HG02571 (cell line): ENCODE measurements at regions not wholly inside any gene's neighbourhood (a gene's known extent, or its start where the extent isn't known, plus 50 kb on each side); places are given as distances from the start of the nearest gene placed in this dataset.
"Not testable (repeated sequence)": the region's sequence is repeated elsewhere in the genome, so short reads cannot be mapped to it uniquely, and the experiment has no call there.

Experiments used
- ATAC-seq: cut with Tn5 transposase; IDR thresholded peaks from one replicate; pipeline ENCODE4 v1.9.1; 2021; ENCODE audit warnings: mild to moderate bottlenecking, moderate library complexity; ENCODE audit not compliant: unreplicated experiment

- ATAC-seq: no peak
Observed at GRCh38 chr4:28832444-28832843, 1887.7 kb upstream of the PCDH7 start.

GRCh38 chr4:28834120-28834519 lies 1886.0 kb upstream of the PCDH7 start:
- ATAC-seq: no peak

- no peak for ATAC-seq
Observed at GRCh38 chr4:28835501-28835900, 1884.7 kb upstream of the PCDH7 start.

- no peak for ATAC-seq
Observed at GRCh38 chr4:28842271-28842670, 1877.9 kb upstream of the PCDH7 start.

GRCh38 chr4:28845158-28845557 lies 1875.0 kb upstream of the PCDH7 start:
- ATAC-seq: no peak

GRCh38 chr4:28857028-28857427 lies 1863.1 kb upstream of the PCDH7 start:
- ATAC-seq: not testable (repeated sequence)

- no peak for ATAC-seq
Observed at GRCh38 chr4:28868841-28869240, 1851.3 kb upstream of the PCDH7 start.

GRCh38 chr4:28879178-28879577 lies 1841.0 kb upstream of the PCDH7 start:
- ATAC-seq: no peak

- ATAC-seq: no peak
Observed at GRCh38 chr4:28879900-28880299, 1840.3 kb upstream of the PCDH7 start.

- no peak for ATAC-seq
Observed at GRCh38 chr4:28883211-28883610, 1837.0 kb upstream of the PCDH7 start.

- ATAC-seq: no peak
Observed at GRCh38 chr4:28886934-28887333, 1833.2 kb upstream of the PCDH7 start.

GRCh38 chr4:28890949-28891775 lies 1829.0 kb upstream of the PCDH7 start:
- no peak for ATAC-seq

- ATAC-seq: no peak
Observed at GRCh38 chr4:28913466-28913865, 1806.7 kb upstream of the PCDH7 start.

GRCh38 chr4:28916585-28916984 lies 1803.6 kb upstream of the PCDH7 start:
- ATAC-seq: no peak

- no peak for ATAC-seq
Observed at GRCh38 chr4:28918871-28919270, 1801.3 kb upstream of the PCDH7 start.

- ATAC-seq: no peak
Observed at GRCh38 chr4:28921886-28922285, 1798.3 kb upstream of the PCDH7 start.

- no peak for ATAC-seq
Observed at GRCh38 chr4:28926156-28926555, 1794.0 kb upstream of the PCDH7 start.

- ATAC-seq: no peak
Observed at GRCh38 chr4:28942631-28943030, 1777.5 kb upstream of the PCDH7 start.

GRCh38 chr4:28947374-28947773 lies 1772.8 kb upstream of the PCDH7 start:
- no peak for ATAC-seq

GRCh38 chr4:28948501-28948900 lies 1771.7 kb upstream of the PCDH7 start:
- no peak for ATAC-seq

- no peak for ATAC-seq
Observed at GRCh38 chr4:28966982-28967381, 1753.2 kb upstream of the PCDH7 start.

GRCh38 chr4:28973587-28974350 lies 1746.4 kb upstream of the PCDH7 start:
- ATAC-seq: no peak
